ENCODE measurements at regions not wholly inside any gene's neighbourhood (a gene's known extent, or its start where the extent isn't known, plus 50 kb on each side); places are given as distances from the start of the nearest gene placed in this dataset.
"Not testable (repeated sequence)": the region's sequence is repeated elsewhere in the genome, so short reads cannot be mapped to it uniquely, and the experiment has no call there.

GRCh38 chr11:23749762-23750430, 747.0 kb upstream of the LUZP2 start:
- DNase-seq (ENCODE audit: low spot score): no peak

- DNase-seq (ENCODE audit: low spot score): no peak
Observed at GRCh38 chr11:23751280-23751679, 745.6 kb upstream of the LUZP2 start.

GRCh38 chr11:23755076-23755475, 741.8 kb upstream of the LUZP2 start:
- no peak for DNase-seq (ENCODE audit: low spot score)

- no peak for DNase-seq (ENCODE audit: low spot score)
Observed at GRCh38 chr11:23755769-23756168, 741.1 kb upstream of the LUZP2 start.

GRCh38 chr11:23759489-23759888, 737.4 kb upstream of the LUZP2 start:
- DNase-seq (ENCODE audit: low spot score): no peak

GRCh38 chr11:23764286-23764685, 732.6 kb upstream of the LUZP2 start:
- no peak for DNase-seq (ENCODE audit: low spot score)

GRCh38 chr11:23765682-23766252, 731.1 kb upstream of the LUZP2 start:
- DNase-seq (ENCODE audit: low spot score): no peak

- no peak for DNase-seq (ENCODE audit: low spot score)
Observed at GRCh38 chr11:23767576-23767975, 729.3 kb upstream of the LUZP2 start.

GRCh38 chr11:23769214-23769613, 727.6 kb upstream of the LUZP2 start:
- DNase-seq (ENCODE audit: low spot score): no peak

GRCh38 chr11:23772081-23772480, 724.8 kb upstream of the LUZP2 start:
- no peak for DNase-seq (ENCODE audit: low spot score)

GRCh38 chr11:23778971-23779370, 717.9 kb upstream of the LUZP2 start:
- no peak for DNase-seq (ENCODE audit: low spot score)

- no peak for DNase-seq (ENCODE audit: low spot score)
Observed at GRCh38 chr11:23780231-23780630, 716.6 kb upstream of the LUZP2 start.

- DNase-seq (ENCODE audit: low spot score): no peak
Observed at GRCh38 chr11:23781803-23782560, 714.9 kb upstream of the LUZP2 start.

- not testable (repeated sequence) for DNase-seq (ENCODE audit: low spot score)
Observed at GRCh38 chr11:23786974-23787373, 709.9 kb upstream of the LUZP2 start.

GRCh38 chr11:23789200-23789853, 707.5 kb upstream of the LUZP2 start:
- DNase-seq (ENCODE audit: low spot score): no peak

- no peak for DNase-seq (ENCODE audit: low spot score)
Observed at GRCh38 chr11:23789938-23790371, 706.9 kb upstream of the LUZP2 start.

GRCh38 chr11:23797624-23798419, 699.0 kb upstream of the LUZP2 start:
- no peak for DNase-seq (ENCODE audit: low spot score)

- DNase-seq (ENCODE audit: low spot score): not testable (repeated sequence)
Observed at GRCh38 chr11:23834306-23834705, 662.5 kb upstream of the LUZP2 start.

GRCh38 chr11:23836981-23837380, 659.9 kb upstream of the LUZP2 start:
- DNase-seq (ENCODE audit: low spot score): no peak

GRCh38 chr11:23840872-23841271, 656.0 kb upstream of the LUZP2 start:
- no peak for DNase-seq (ENCODE audit: low spot score)

- no peak for DNase-seq (ENCODE audit: low spot score)
Observed at GRCh38 chr11:23846902-23847422, 649.9 kb upstream of the LUZP2 start.

Data from mucosa of gallbladder (tissue), 1 donor.